ENCODE measurements at regions not wholly inside any gene's neighbourhood (a gene's known extent, or its start where the extent isn't known, plus 50 kb on each side); places are given as distances from the start of the nearest gene placed in this dataset.

DNA sequence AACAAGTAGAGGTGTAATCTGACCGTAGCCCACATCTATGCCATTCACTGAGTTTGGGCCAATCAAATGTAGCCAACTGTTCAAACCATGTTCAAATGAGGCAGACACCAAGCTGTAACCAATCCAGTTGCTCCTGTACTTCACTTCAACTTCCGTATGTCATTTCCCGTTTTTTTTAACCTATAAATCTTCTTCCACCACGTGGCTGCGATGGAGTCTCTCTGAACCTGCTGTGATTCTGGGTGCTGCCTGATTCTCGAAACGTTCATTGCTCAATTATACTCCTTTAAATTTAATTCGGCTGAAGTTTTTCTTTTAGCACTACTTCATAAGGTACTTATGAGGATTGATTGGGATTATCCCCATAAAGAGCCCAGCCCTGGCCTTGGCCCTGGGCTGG is 179.7 kb downstream of the PIK3R1 start:
- H3K4me3 ChIP-seq (ENCODE audit: low read length): no peak overlapping the region
- no peak for TF ChIP-seq EZH2phosphoT487 (IDR thresholded peaks at IDR 0.05; ENCODE audit: borderline replicate concordance, low read length)
- TF ChIP-seq, protein P1, sequence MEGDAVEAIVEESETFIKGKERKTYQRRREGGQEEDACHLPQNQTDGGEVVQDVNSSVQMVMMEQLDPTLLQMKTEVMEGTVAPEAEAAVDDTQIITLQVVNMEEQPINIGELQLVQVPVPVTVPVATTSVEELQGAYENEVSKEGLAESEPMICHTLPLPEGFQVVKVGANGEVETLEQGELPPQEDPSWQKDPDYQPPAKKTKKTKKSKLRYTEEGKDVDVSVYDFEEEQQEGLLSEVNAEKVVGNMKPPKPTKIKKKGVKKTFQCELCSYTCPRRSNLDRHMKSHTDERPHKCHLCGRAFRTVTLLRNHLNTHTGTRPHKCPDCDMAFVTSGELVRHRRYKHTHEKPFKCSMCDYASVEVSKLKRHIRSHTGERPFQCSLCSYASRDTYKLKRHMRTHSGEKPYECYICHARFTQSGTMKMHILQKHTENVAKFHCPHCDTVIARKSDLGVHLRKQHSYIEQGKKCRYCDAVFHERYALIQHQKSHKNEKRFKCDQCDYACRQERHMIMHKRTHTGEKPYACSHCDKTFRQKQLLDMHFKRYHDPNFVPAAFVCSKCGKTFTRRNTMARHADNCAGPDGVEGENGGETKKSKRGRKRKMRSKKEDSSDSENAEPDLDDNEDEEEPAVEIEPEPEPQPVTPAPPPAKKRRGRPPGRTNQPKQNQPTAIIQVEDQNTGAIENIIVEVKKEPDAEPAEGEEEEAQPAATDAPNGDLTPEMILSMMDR (IDR thresholded peaks at IDR 0.05; ENCODE audit: low read depth, low read length, poor library complexity, severe bottlenecking): no peak
- H3K9me3 ChIP-seq (ENCODE audit: control insufficient read depth, insufficient read depth, low read length): no peaks in the 10 kb centered on the region
- peaks cover 6% of the 10 kb centered on the region for H3K4me1 ChIP-seq (ENCODE audit: control insufficient read depth, low read length)
- H3K36me3 ChIP-seq (ENCODE audit: control insufficient read depth, low read length): no peaks in the 10 kb centered on the region
- no peaks in the 10 kb centered on the region for H4K20me1 ChIP-seq (ENCODE audit: control insufficient read depth, insufficient read depth, low read depth, low read length)
- no peak overlapping the region for H3K4me2 ChIP-seq (ENCODE audit: low read length)
- H3K27me3 ChIP-seq (ENCODE audit: control insufficient read depth, low read length): no peaks in the 10 kb centered on the region
- no peaks in the 10 kb centered on the region for H3K9me2 ChIP-seq (replicated peaks; ENCODE audit: control insufficient read depth, low read length)
- H3F3A ChIP-seq (ENCODE audit: control insufficient read depth, insufficient read depth): no peaks in the 10 kb centered on the region
- no peaks in the 10 kb centered on the region for H3K79me2 ChIP-seq (ENCODE audit: control insufficient read depth, low read length)
- no peak overlapping the region for H3K27ac ChIP-seq (ENCODE audit: low read depth, low read length)

GRCh38 chr5:68395926-68396511 is 180.5 kb downstream of the PIK3R1 start:
- no peaks in the 10 kb centered on the region for H3K9me2 ChIP-seq (replicated peaks; ENCODE audit: control insufficient read depth, low read length)
- H3K4me1 ChIP-seq (ENCODE audit: control insufficient read depth, low read length): peaks cover 6% of the 10 kb centered on the region
- no peaks in the 10 kb centered on the region for H3K36me3 ChIP-seq (ENCODE audit: control insufficient read depth, low read length)
- H3F3A ChIP-seq (ENCODE audit: control insufficient read depth, insufficient read depth): no peaks in the 10 kb centered on the region
- H3K4me3 ChIP-seq (ENCODE audit: low read length): no peak overlapping the region
- no peaks in the 10 kb centered on the region for H3K27me3 ChIP-seq (ENCODE audit: control insufficient read depth, low read length)
- H3K9me3 ChIP-seq (ENCODE audit: control insufficient read depth, insufficient read depth, low read length): no peaks in the 10 kb centered on the region
- no peak overlapping the region for H3K4me2 ChIP-seq (ENCODE audit: low read length)
- H4K20me1 ChIP-seq (ENCODE audit: control insufficient read depth, insufficient read depth, low read depth, low read length): no peaks in the 10 kb centered on the region
- TF ChIP-seq, protein P1 (IDR thresholded peaks at IDR 0.05; ENCODE audit: low read depth, low read length, poor library complexity, severe bottlenecking): no peak
- no peak for TF ChIP-seq EZH2phosphoT487 (IDR thresholded peaks at IDR 0.05; ENCODE audit: borderline replicate concordance, low read length)
- no peaks in the 10 kb centered on the region for H3K79me2 ChIP-seq (ENCODE audit: control insufficient read depth, low read length)
- no peak overlapping the region for H3K27ac ChIP-seq (ENCODE audit: low read depth, low read length)

GRCh38 chr5:68396722-68397121 is 181.2 kb downstream of the PIK3R1 start:
- H3K79me2 ChIP-seq (ENCODE audit: control insufficient read depth, low read length): no peaks in the 10 kb centered on the region
- H4K20me1 ChIP-seq (ENCODE audit: control insufficient read depth, insufficient read depth, low read depth, low read length): no peaks in the 10 kb centered on the region
- H3K27ac ChIP-seq (ENCODE audit: low read depth, low read length): no peak overlapping the region
- H3F3A ChIP-seq (ENCODE audit: control insufficient read depth, insufficient read depth): no peaks in the 10 kb centered on the region
- H3K4me2 ChIP-seq (ENCODE audit: low read length): no peak overlapping the region
- TF ChIP-seq, protein P1 (IDR thresholded peaks at IDR 0.05; ENCODE audit: low read depth, low read length, poor library complexity, severe bottlenecking): no peak
- TF ChIP-seq EZH2phosphoT487 (IDR thresholded peaks at IDR 0.05; ENCODE audit: borderline replicate concordance, low read length): no peak
- H3K9me3 ChIP-seq (ENCODE audit: control insufficient read depth, insufficient read depth, low read length): no peaks in the 10 kb centered on the region
- no peaks in the 10 kb centered on the region for H3K27me3 ChIP-seq (ENCODE audit: control insufficient read depth, low read length)
- H3K36me3 ChIP-seq (ENCODE audit: control insufficient read depth, low read length): no peaks in the 10 kb centered on the region
- no peak overlapping the region for H3K4me3 ChIP-seq (ENCODE audit: low read length)
- H3K4me1 ChIP-seq (ENCODE audit: control insufficient read depth, low read length): peaks cover 6% of the 10 kb centered on the region
- no peaks in the 10 kb centered on the region for H3K9me2 ChIP-seq (replicated peaks; ENCODE audit: control insufficient read depth, low read length)

All from DOHH2 (cell line).